Caco-2 (cell line): ENCODE measurements at regions not wholly inside any gene's neighbourhood (a gene's known extent, or its start where the extent isn't known, plus 50 kb on each side); places are given as distances from the start of the nearest gene placed in this dataset.

ENCODE experiments used
- BruUV-seq: library from RNA; stranded (reverse); fragments of 400-500 nt; replicated peaks from 2 replicates; lab custom pipeline; 2021; lab: Mats Ljungman, UMichigan
- CTCF ChIA-PET: fragments of 300-600 bp; sonication (Branson Sonifier 250); formaldehyde crosslinking; loops from one replicate; lab custom pipeline; 2022; ENCODE audit warnings: antibody characterized with exemption; lab: Charles Lee
- POLR2A ChIA-PET: fragments of 300-600 bp; sonication (Branson Sonifier 250); formaldehyde crosslinking; loops from one replicate; lab custom pipeline; 2022; ENCODE audit warnings: antibody characterized with exemption; lab: Charles Lee
- DNase-seq, 2 experiments: peaks; one replicate each; pipeline versions ENCODE4 v3.0.0 to v3.0.0-alpha.2; 2020 to 2022
- H3K27me3 ChIP-seq: replicated peaks from 2 replicates; pipeline ENCODE4 v1.6.0; 2011; ENCODE audit warnings: low read length; ENCODE audit not compliant: control insufficient read depth, insufficient read depth
- H3K36me3 ChIP-seq: 2 replicates; pipeline ENCODE4 v1.5.1; 2011; ENCODE audit warnings: low read length; ENCODE audit not compliant: control insufficient read depth, insufficient read depth
- H3K4me1 ChIP-seq: fragments of 250-450 bp; sonication (Bioruptor Pico); 2 replicates; pipeline ENCODE4 v1.5.1; 2020; ENCODE audit warnings: mild to moderate bottlenecking
- H3K4me3 ChIP-seq: 2 replicates; pipeline ENCODE4 v1.5.1; 2011; ENCODE audit warnings: low read depth, mild to moderate bottlenecking, control low read depth, low read length
- H3K9me3 ChIP-seq: fragments of 250-450 bp; sonication (Bioruptor Pico); 2 replicates; pipeline ENCODE4 v1.5.1; 2020; ENCODE audit warnings: mild to moderate bottlenecking, moderate library complexity
- H3K27ac Mint-ChIP-seq: one replicate; pipeline ENCODE4 v1.8.0; 2022; ENCODE audit warnings: mixed read lengths; ENCODE audit not compliant: unreplicated experiment
- H3K27me3 Mint-ChIP-seq: one replicate; pipeline ENCODE4 v1.8.0; 2022; ENCODE audit warnings: mixed read lengths; ENCODE audit not compliant: insufficient read depth, unreplicated experiment
- H3K36me3 Mint-ChIP-seq: one replicate; pipeline ENCODE4 v1.8.0; 2022; ENCODE audit warnings: mild to moderate bottlenecking, mixed read lengths; ENCODE audit not compliant: insufficient read depth, unreplicated experiment
- H3K4me1 Mint-ChIP-seq: one replicate; pipeline ENCODE4 v1.8.0; 2022; ENCODE audit warnings: low read depth, mixed read lengths; ENCODE audit not compliant: unreplicated experiment
- H3K4me3 Mint-ChIP-seq: one replicate; pipeline ENCODE4 v1.8.0; 2022; ENCODE audit warnings: mild to moderate bottlenecking, moderate library complexity, mixed read lengths; ENCODE audit not compliant: unreplicated experiment
- H3K9me3 Mint-ChIP-seq: one replicate; pipeline ENCODE4 v1.8.0; 2022; ENCODE audit warnings: mixed read lengths; ENCODE audit not compliant: unreplicated experiment
- CTCF ChIP-seq, 2 experiments: fragments of 200-600 bp in 1 of 2; IDR thresholded peaks; 1 replicate in 1 of 2; 2 replicates in 1 of 2; pipeline versions ENCODE4 v1.5.1 to v1.8.0; 2011 to 2022; ENCODE audit warnings: antibody characterized with exemption in 1 of 2, control low read depth in 1 of 2, inconsistent platforms in 1 of 2, low read depth in 1 of 2, low read length in 1 of 2, mild to moderate bottlenecking in 1 of 2, moderate library complexity in 1 of 2; ENCODE audit not compliant: insufficient read depth in 1 of 2, severe bottlenecking in 1 of 2, unreplicated experiment in 1 of 2
- intact Hi-C: fragments of 100-400 bp; cut with micrococcal nuclease; formaldehyde crosslinking; loops from one replicate; pipeline ENCODE4 v1.10.0; 2022; ENCODE audit not compliant: unreplicated experiment

GRCh38 chr15:46854564-46854963 is 862.7 kb upstream of the SEMA6D start:
- intact Hi-C loops: no loop called here
- H3K4me3 Mint-ChIP-seq: no peak overlapping the region
- no peaks in the 10 kb centered on the region for H3K4me1 Mint-ChIP-seq
- no peak overlapping the region for H3K27ac Mint-ChIP-seq
- DNase-seq: no peak
- TF ChIP-seq CTCF (IDR thresholded peaks at IDR 0.05; ENCODE audit: insufficient read depth in 1 of 2, low read depth in 1 of 2, low read length in 1 of 2, severe bottlenecking in 1 of 2, unreplicated experiment in 1 of 2): no peak
- no peaks in the 10 kb centered on the region for H3K9me3 Mint-ChIP-seq
- Histone ChIP-seq H3K27me3 (no peaks in the 10 kb centered on the region), H3K36me3 (no peaks in the 10 kb centered on the region), H3K4me3 (no peak overlapping the region), H3K4me1 (no peaks in the 10 kb centered on the region), H3K9me3 (no peaks in the 10 kb centered on the region)
- ChIA-PET POLR2A (no interaction called here), CTCF (interaction anchor here (0.7 kb wide), 1 partner anchor 1134 kb away, joined by 3 read pairs; no protein-coding TSS in a partner anchor)
- H3K36me3 Mint-ChIP-seq: no peaks in the 10 kb centered on the region
- no peaks in the 10 kb centered on the region for H3K27me3 Mint-ChIP-seq
- no TSS peak for BruUV-seq

- Histone ChIP-seq H3K27me3 (no peaks in the 10 kb centered on the region), H3K36me3 (no peaks in the 10 kb centered on the region), H3K9me3 (no peaks in the 10 kb centered on the region), H3K4me3 (no peak overlapping the region), H3K4me1 (no peaks in the 10 kb centered on the region)
- BruUV-seq: no TSS peak
- no peak for DNase-seq
- Mint-ChIP-seq H3K4me1 (no peaks in the 10 kb centered on the region), H3K36me3 (no peaks in the 10 kb centered on the region), H3K4me3 (no peak overlapping the region), H3K27ac (no peak overlapping the region), H3K9me3 (no peaks in the 10 kb centered on the region), H3K27me3 (no peaks in the 10 kb centered on the region)
- no peak for TF ChIP-seq CTCF (IDR thresholded peaks at IDR 0.05; ENCODE audit: insufficient read depth in 1 of 2, low read depth in 1 of 2, low read length in 1 of 2, severe bottlenecking in 1 of 2, unreplicated experiment in 1 of 2)
- intact Hi-C loops: no loop called here
- POLR2A ChIA-PET: no interaction called here
- CTCF ChIA-PET: interaction anchor here (0.7 kb wide), 1 partner anchor 1133 kb away, joined by 3 read pairs; no protein-coding TSS in a partner anchor
These were observed 861.9 kb upstream of the SEMA6D start for GRCh38 chr15:46855388-46855787.

- no peaks in the 10 kb centered on the region for H3K27me3 ChIP-seq
- H3K9me3 ChIP-seq: no peaks in the 10 kb centered on the region
- no peaks in the 10 kb centered on the region for H3K9me3 Mint-ChIP-seq
- no peaks in the 10 kb centered on the region for H3K36me3 ChIP-seq
- no peaks in the 10 kb centered on the region for H3K4me1 ChIP-seq
- no TSS peak for BruUV-seq
- H3K4me3 ChIP-seq: no peak overlapping the region
- H3K4me1 Mint-ChIP-seq: no peaks in the 10 kb centered on the region
- intact Hi-C loops: no loop called here
- ChIA-PET CTCF (no interaction called here), POLR2A (no interaction called here)
- TF ChIP-seq CTCF (IDR thresholded peaks at IDR 0.05; ENCODE audit: insufficient read depth in 1 of 2, low read depth in 1 of 2, low read length in 1 of 2, severe bottlenecking in 1 of 2, unreplicated experiment in 1 of 2): no peak
- no peak overlapping the region for H3K4me3 Mint-ChIP-seq
- no peak for DNase-seq
- no peaks in the 10 kb centered on the region for H3K27me3 Mint-ChIP-seq
- H3K36me3 Mint-ChIP-seq: no peaks in the 10 kb centered on the region
- H3K27ac Mint-ChIP-seq: no peak overlapping the region
These were observed 860.3 kb upstream of the SEMA6D start for GRCh38 chr15:46856839-46857502.
